H1 (cell line): ENCODE measurements at regions not wholly inside any gene's neighbourhood (a gene's known extent, or its start where the extent isn't known, plus 50 kb on each side); places are given as distances from the start of the nearest gene placed in this dataset.

Experiments used
- CTCF ChIA-PET: fragments of 300-600 bp; sonication (Branson Sonifier 250); formaldehyde crosslinking; loops from one replicate; lab custom pipeline; 2021; ENCODE audit not compliant: partially characterized antibody; lab: Charles Lee
- POLR2A ChIA-PET: fragments of 300-600 bp; sonication (Branson Sonifier 250); formaldehyde crosslinking; loops from one replicate; lab custom pipeline; 2021; ENCODE audit warnings: inconsistent platforms; ENCODE audit not compliant: partially characterized antibody; lab: Charles Lee
- DNase-seq, 2 experiments: peaks; one replicate each; pipeline versions ENCODE4 v3.0.0 to v3.0.0-alpha.2; 2010 to 2022; ENCODE audit warnings: low spot score in 2 of 2, low read depth in 1 of 2, mixed read lengths in 1 of 2
- FAIRE-seq: peaks from 2 replicates; lab custom pipeline; 2011; peaks lifted over from hg19 to GRCh38; lab: Jason Lieb, UNC
- H2AFZ ChIP-seq: 2 replicates; pipeline ENCODE4 v1.8.1; 2012; ENCODE audit warnings: low read length, inconsistent platforms
- H2AK5ac ChIP-seq: 2 replicates; pipeline ENCODE4 v1.6.1; 2013; ENCODE audit warnings: low read depth, low read length
- H2BK120ac ChIP-seq: replicated peaks from 2 replicates; pipeline ENCODE3; 2013; ENCODE audit warnings: low read depth, low read length, inconsistent platforms
- H2BK12ac ChIP-seq: 2 replicates; pipeline ENCODE4 v1.6.1; 2013; ENCODE audit warnings: low read depth, low read length
- H2BK15ac ChIP-seq: 2 replicates; pipeline ENCODE4 v1.6.1; 2013; ENCODE audit warnings: low read length
- H2BK20ac ChIP-seq: 2 replicates; pipeline ENCODE4 v1.6.1; 2013; ENCODE audit warnings: low read length
- H2BK5ac ChIP-seq: 2 replicates; pipeline ENCODE4 v1.6.1; 2013; ENCODE audit warnings: low read depth, low read length
- H3K14ac ChIP-seq: 2 replicates; pipeline ENCODE4 v1.6.1; 2013; ENCODE audit warnings: inconsistent platforms; ENCODE audit not compliant: insufficient read length
- H3K18ac ChIP-seq: 2 replicates; pipeline ENCODE4 v1.6.1; 2013; ENCODE audit warnings: low read length; ENCODE audit errors: extremely low read depth
- H3K23ac ChIP-seq: 2 replicates; pipeline ENCODE4 v1.6.1; 2013; ENCODE audit warnings: inconsistent platforms; ENCODE audit not compliant: insufficient read length
- H3K23me2 ChIP-seq: 2 replicates; pipeline ENCODE4 v1.6.1; 2013; ENCODE audit warnings: low read depth, low read length
- H3K27ac ChIP-seq: 2 replicates; pipeline ENCODE4 v1.6.1; 2011; ENCODE audit warnings: low read depth, low read length, inconsistent platforms
- H3K27me3 ChIP-seq, 4 experiments: replicated peaks in 1 of 4; 1 replicate in 1 of 4; 2 replicates in 3 of 4; pipeline versions ENCODE4 v1.6.1 to v1.8.1; 2011 to 2013; ENCODE audit warnings: low read length in 3 of 4, mild to moderate bottlenecking in 3 of 4, inconsistent platforms in 2 of 4, mixed read lengths in 2 of 4, moderate library complexity in 1 of 4; ENCODE audit not compliant: control insufficient read depth in 3 of 4, insufficient read depth in 3 of 4; ENCODE audit errors: extremely low read depth in 1 of 4
- H3K36me3 ChIP-seq, 4 experiments: 2 replicates each; pipeline versions ENCODE4 v1.6.1 to v1.8.1; 2011 to 2013; ENCODE audit warnings: mild to moderate bottlenecking in 4 of 4, low read length in 3 of 4, moderate library complexity in 2 of 4, control low read depth in 1 of 4, inconsistent platforms in 1 of 4; ENCODE audit not compliant: insufficient read depth in 4 of 4, control insufficient read depth in 2 of 4
- H3K4ac ChIP-seq: replicated peaks from 2 replicates; pipeline ENCODE3; 2013; ENCODE audit warnings: low read length, low read depth, mixed read lengths, inconsistent platforms; ENCODE audit not compliant: insufficient read length
- H3K4me1 ChIP-seq, 4 experiments: replicated peaks in 1 of 4; 1 replicate in 1 of 4; 2 replicates in 3 of 4; pipeline versions ENCODE4 v1.6.1 to v1.8.1; 2011 to 2013; ENCODE audit warnings: low read length in 3 of 4, inconsistent platforms in 2 of 4, mixed read lengths in 1 of 4; ENCODE audit not compliant: insufficient read depth in 4 of 4, control insufficient read depth in 3 of 4
- H3K4me2 ChIP-seq, 2 experiments: 2 replicates each; pipeline versions ENCODE4 v1.6.1 to v1.8.1; 2011 to 2013; ENCODE audit warnings: low read depth in 2 of 2, low read length in 2 of 2, control low read depth in 1 of 2, inconsistent platforms in 1 of 2, mild to moderate bottlenecking in 1 of 2; ENCODE audit not compliant: insufficient read depth in 1 of 2
- H3K4me3 ChIP-seq, 4 experiments: fragments of 200-600, 300-600 bp in 1 of 4; sonication (generic), shearing (Covaris generic), sonication (Bioruptor Twin) in 1 of 4; 2 replicates each; pipeline versions ENCODE4 v1.5.1 to v1.8.1; 2011 to 2016; ENCODE audit warnings: low read length in 4 of 4, low read depth in 3 of 4, control low read depth in 2 of 4, inconsistent platforms in 2 of 4, mild to moderate bottlenecking in 2 of 4, mixed read lengths in 1 of 4, moderate library complexity in 1 of 4; ENCODE audit not compliant: insufficient read depth in 2 of 4; ENCODE audit errors: extremely low read depth in 1 of 4
- H3K56ac ChIP-seq: replicated peaks from 2 replicates; pipeline ENCODE3; 2013; ENCODE audit warnings: low read depth, mild to moderate bottlenecking, mixed read lengths, low read length, inconsistent platforms; ENCODE audit not compliant: insufficient read length
- H3K79me1 ChIP-seq: 2 replicates; pipeline ENCODE4 v1.6.1; 2013; ENCODE audit warnings: low read depth, low read length, control low read depth
- H3K79me2 ChIP-seq, 2 experiments: 2 replicates each; pipeline versions ENCODE4 v1.6.1 to v1.8.1; 2012 to 2013; ENCODE audit warnings: low read length in 2 of 2, mild to moderate bottlenecking in 2 of 2, inconsistent platforms in 1 of 2; ENCODE audit not compliant: insufficient read depth in 2 of 2, control insufficient read depth in 1 of 2
- H3K9ac ChIP-seq, 4 experiments: replicated peaks in 1 of 4; 1 replicate in 1 of 4; 2 replicates in 3 of 4; pipeline versions ENCODE4 v1.6.1 to v1.8.1; 2011 to 2013; ENCODE audit warnings: low read depth in 3 of 4, low read length in 3 of 4, control low read depth in 2 of 4, mild to moderate bottlenecking in 2 of 4, moderate library complexity in 2 of 4, inconsistent platforms in 1 of 4; ENCODE audit errors: extremely low read depth in 1 of 4
- H3K9me3 ChIP-seq, 2 experiments: 2 replicates each; pipeline versions ENCODE4 v1.6.1 to v1.8.1; 2012 to 2013; ENCODE audit warnings: mild to moderate bottlenecking in 2 of 2, moderate library complexity in 2 of 2, control low read depth in 1 of 2, inconsistent platforms in 1 of 2, low read depth in 1 of 2, low read length in 1 of 2, mixed read lengths in 1 of 2; ENCODE audit not compliant: insufficient read depth in 2 of 2
- H4K20me1 ChIP-seq, 2 experiments: replicated peaks in 1 of 2; 2 replicates each; pipeline versions ENCODE3 to v1.8.1; 2011 to 2013; ENCODE audit warnings: inconsistent platforms in 2 of 2, low read length in 2 of 2, mild to moderate bottlenecking in 1 of 2; ENCODE audit not compliant: insufficient read depth in 2 of 2, control insufficient read depth in 1 of 2
- H4K5ac ChIP-seq: 2 replicates; pipeline ENCODE4 v1.6.1; 2013; ENCODE audit warnings: low read length, low read depth, mixed read lengths, inconsistent platforms; ENCODE audit not compliant: insufficient read length
- H4K8ac ChIP-seq: 2 replicates; pipeline ENCODE4 v1.8.0; 2013; ENCODE audit warnings: mild to moderate bottlenecking, moderate library complexity, low read length, inconsistent platforms; ENCODE audit not compliant: insufficient read depth; ENCODE audit errors: extremely low read depth
- H4K91ac ChIP-seq: replicated peaks from 2 replicates; pipeline ENCODE3; 2013; ENCODE audit warnings: low read length, mixed read lengths, inconsistent platforms; ENCODE audit not compliant: insufficient read length
- CHD1 ChIP-seq: IDR thresholded peaks from 2 replicates; pipeline ENCODE4 v1.6.1; 2012; ENCODE audit warnings: low read depth, low read length, improper control_type of control experiment
- E2F6 ChIP-seq: IDR thresholded peaks from 2 replicates; pipeline ENCODE4 v1.6.1; 2012; ENCODE audit warnings: inconsistent platforms
- EP300 ChIP-seq, 2 experiments: IDR thresholded peaks; 1 replicate in 1 of 2; 2 replicates in 1 of 2; pipeline ENCODE4 v1.6.1; 2011 to 2012; ENCODE audit warnings: low read depth in 2 of 2, low read length in 2 of 2, mild to moderate bottlenecking in 2 of 2, borderline replicate concordance in 1 of 2, inconsistent platforms in 1 of 2, moderate library complexity in 1 of 2
- HDAC2 ChIP-seq, 2 experiments: fragments of 300-600 bp in 1 of 2; sonication (generic) in 1 of 2; IDR thresholded peaks; 2 replicates each; pipeline ENCODE4 v1.6.1; 2011 to 2012; ENCODE audit warnings: low read depth in 2 of 2, low read length in 2 of 2, mild to moderate bottlenecking in 2 of 2, moderate library complexity in 2 of 2, borderline replicate concordance in 1 of 2, inconsistent platforms in 1 of 2
- HDAC6 ChIP-seq: IDR thresholded peaks from one replicate; pipeline ENCODE4 v1.7.1; 2012; ENCODE audit warnings: low read depth, mild to moderate bottlenecking, inconsistent platforms, low read length, moderate library complexity
- RNF2 ChIP-seq: fragments of 200-900, 300-1000 bp; sonication (generic); IDR thresholded peaks from 2 replicates; pipeline ENCODE4 v1.7.1; 2016; ENCODE audit warnings: borderline replicate concordance, low read depth, mild to moderate bottlenecking, antibody characterized with exemption, low read length; ENCODE audit not compliant: poor library complexity, severe bottlenecking; ENCODE audit errors: missing control alignments
- SP4 ChIP-seq: IDR thresholded peaks from 2 replicates; pipeline ENCODE4 v1.6.1; 2012; ENCODE audit warnings: low read length, inconsistent platforms
- ZNF274 ChIP-seq: IDR thresholded peaks from 2 replicates; pipeline ENCODE4 v1.7.0; 2012; ENCODE audit warnings: low read length, borderline replicate concordance; ENCODE audit errors: extremely low read depth
- WGBS, 2 experiments: shearing (Covaris generic) in 1 of 2; methylation state at CpG; one replicate each; pipeline versions ENCODE4 v1.1.6 to v1.1.7; 2013 to 2015; ENCODE audit warnings: low lambda C conversion rate in 2 of 2, mixed read lengths in 2 of 2, inconsistent platforms in 1 of 2, low coverage in 1 of 2, missing lambda C conversion rate in 1 of 2; ENCODE audit not compliant: insufficient replicate concordance in 2 of 2, insufficient coverage in 1 of 2, insufficient read length in 1 of 2; ENCODE audit errors: extremely low coverage in 1 of 2, missing lambda C conversion rate in 1 of 2; 5-methylcytosine and 5-hydroxymethylcytosine counted together

GRCh38 chr7:142463401-142463850 lies 205.6 kb upstream of the PRSS58 start:
- no peaks in the 10 kb centered on the region for H3K9me3 ChIP-seq
- H3K4me3 ChIP-seq, result no peak overlapping the region
- H3K23ac ChIP-seq, result no peak overlapping the region
- H3K4me2 ChIP-seq, result no peak overlapping the region
- H3K27ac ChIP-seq, result no peak overlapping the region
- no peaks in the 10 kb centered on the region for H3K79me1 ChIP-seq
- no peaks in the 10 kb centered on the region for H4K20me1 ChIP-seq
- no peaks in the 10 kb centered on the region for H3K36me3 ChIP-seq
- no peak overlapping the region for H4K8ac ChIP-seq
- no peak overlapping the region for H3K9ac ChIP-seq
- no peak overlapping the region for H3K56ac ChIP-seq
- no peaks in the 10 kb centered on the region; a peak in 1 of 7 replicates for H3K27me3 ChIP-seq
- H2BK15ac ChIP-seq, result no peak overlapping the region
- H2AK5ac ChIP-seq, result no peak overlapping the region
- no peak for TF ChIP-seq ZNF274
- TF ChIP-seq EP300 (IDR thresholded peaks at IDR 0.05; ENCODE audit: borderline replicate concordance in 1 of 2, low read depth in 2 of 2, low read length in 2 of 2), result no peak
- TF ChIP-seq RNF2, result no peak
- TF ChIP-seq HDAC2 (IDR thresholded peaks at IDR 0.05; ENCODE audit: borderline replicate concordance in 1 of 2, low read depth in 2 of 2, low read length in 2 of 2), result no peak
- TF ChIP-seq CHD1, result no peak
- no peak for TF ChIP-seq HDAC6
- no peak for TF ChIP-seq E2F6
- no peak for TF ChIP-seq SP4
- TF ChIP-seq, all 59 proteins: peak for 0
- ChIA-PET POLR2A (no interaction called here), CTCF (interaction anchor here (0.6 to 24.2 kb wide), 27 partner anchors 9 to 638 kb away, joined by 3 to 682 read pairs (median 3); no protein-coding TSS in a partner anchor)
- no peak overlapping the region for H2BK120ac ChIP-seq
- no peak overlapping the region for H3K18ac ChIP-seq
- no peaks in the 10 kb centered on the region for H3K79me2 ChIP-seq
- no peak overlapping the region for H4K5ac ChIP-seq
- H2BK5ac ChIP-seq, result no peak overlapping the region
- no peak overlapping the region for H3K14ac ChIP-seq
- 84% methylated on average over 6 of the region's 6 CpGs; no CpG with 5 or more reads in 1 of the 2 experiments for WGBS, 2 experiments
- H4K91ac ChIP-seq, result no peak overlapping the region
- H3K4me1 ChIP-seq, result no peaks in the 10 kb centered on the region
- H2BK12ac ChIP-seq, result no peak overlapping the region
- no peak overlapping the region for H2AFZ ChIP-seq
- no peak for DNase-seq
- H3K4ac ChIP-seq, result no peak overlapping the region
- H2BK20ac ChIP-seq, result no peak overlapping the region
- no peak for FAIRE-seq
- no peaks in the 10 kb centered on the region for H3K23me2 ChIP-seq
